C4-2B (cell line): ENCODE measurements at regions not wholly inside any gene's neighbourhood (a gene's known extent, or its start where the extent isn't known, plus 50 kb on each side); places are given as distances from the start of the nearest gene placed in this dataset.

Experiments used
- CTCF ChIP-seq: fragments of 450-650 bp; conservative IDR thresholded peaks from 2 replicates; pipeline ENCODE4 v1.5.1; 2017; ENCODE audit warnings: mild to moderate bottlenecking
- ZFX ChIP-seq: fragments of 450-650 bp; IDR thresholded peaks from 2 replicates; pipeline ENCODE4 v1.6.1; 2017

GRCh38 chr5:28066856-28067255 is 1028.5 kb upstream of the CDH9 start:
- no peak for TF ChIP-seq CTCF
- TF ChIP-seq ZFX: no peak
